WTC11 (cell line): ENCODE measurements at regions not wholly inside any gene's neighbourhood (a gene's known extent, or its start where the extent isn't known, plus 50 kb on each side); places are given as distances from the start of the nearest gene placed in this dataset.

ENCODE experiments used
- ATAC-seq: fragments of 200-7000 bp; cut with Tn5 transposase; 2 replicates; pipeline ENCODE4 v1.10.0; 2021; ENCODE audit warnings: mild to moderate bottlenecking, moderate library complexity
- CTCF ChIA-PET: fragments of 300-600 bp; sonication (Branson Sonifier 250); formaldehyde crosslinking; loops from one replicate; lab custom pipeline; 2021; ENCODE audit warnings: antibody characterized with exemption; lab: Charles Lee
- POLR2A ChIA-PET: fragments of 350-600 bp; sonication (Branson Sonifier 250); formaldehyde crosslinking; loops from one replicate; lab custom pipeline; 2021; ENCODE audit warnings: antibody characterized with exemption; lab: Charles Lee
- DNase-seq: peaks from one replicate; pipeline ENCODE4 v3.0.0; 2021; ENCODE audit warnings: low spot score
- H3K27ac Mint-ChIP-seq: 2 replicates; pipeline ENCODE4 v1.8.0; 2021; ENCODE audit warnings: mixed read lengths
- H3K27me3 Mint-ChIP-seq: 2 replicates; pipeline ENCODE4 v1.8.0; 2021; ENCODE audit warnings: low read depth, mild to moderate bottlenecking, moderate library complexity, mixed read lengths
- H3K36me3 Mint-ChIP-seq: 2 replicates; pipeline ENCODE4 v1.8.0; 2021; ENCODE audit warnings: mixed read lengths
- H3K4me1 Mint-ChIP-seq: 2 replicates; pipeline ENCODE4 v1.8.0; 2022; ENCODE audit warnings: mixed read lengths
- H3K4me3 Mint-ChIP-seq: 2 replicates; pipeline ENCODE4 v1.8.0; 2021; ENCODE audit warnings: mild to moderate bottlenecking, moderate library complexity, mixed read lengths
- H3K9me3 Mint-ChIP-seq: 2 replicates; pipeline ENCODE4 v1.8.0; 2021; ENCODE audit warnings: mixed read lengths
- EMX1 ChIP-seq: fragments of 250-450 bp; sonication (Bioruptor Pico); IDR thresholded peaks from 2 replicates; pipeline ENCODE4 v1.8.0; 2021; ENCODE audit warnings: mild to moderate bottlenecking
- FOXK1 ChIP-seq: sonication (generic); formaldehyde crosslinking; IDR thresholded peaks from 2 replicates; pipeline ENCODE4 v1.8.0; 2022; ENCODE audit warnings: mild to moderate bottlenecking, moderate library complexity, missing genetic modification reagents
- HMGA2 ChIP-seq: fragments of 250-450 bp; sonication (Bioruptor Pico); IDR thresholded peaks from 2 replicates; pipeline ENCODE4 v1.4.0; 2021; ENCODE audit warnings: mild to moderate bottlenecking, moderate library complexity
- NFATC4 ChIP-seq: fragments of 250-450 bp; sonication (Bioruptor Pico); IDR thresholded peaks from 2 replicates; pipeline ENCODE4 v1.9.0; 2021; ENCODE audit warnings: mild to moderate bottlenecking
- NR1H2 ChIP-seq: sonication (generic); formaldehyde crosslinking; IDR thresholded peaks from 2 replicates; pipeline ENCODE4 v1.9.0; 2021; ENCODE audit warnings: mild to moderate bottlenecking, moderate library complexity, missing genetic modification reagents
- OVOL2 ChIP-seq: fragments of 250-450 bp; sonication (Bioruptor Pico); IDR thresholded peaks from 2 replicates; pipeline ENCODE4 v1.9.0; 2021; ENCODE audit warnings: mild to moderate bottlenecking, borderline replicate concordance
- SMAD4 ChIP-seq: sonication (generic); formaldehyde crosslinking; IDR thresholded peaks from 2 replicates; pipeline ENCODE4 v1.8.0; 2022; ENCODE audit warnings: mild to moderate bottlenecking, missing genetic modification reagents
- TCF7 ChIP-seq: sonication (generic); formaldehyde crosslinking; IDR thresholded peaks from 2 replicates; pipeline ENCODE4 v1.8.0; 2022; ENCODE audit warnings: mild to moderate bottlenecking, low read depth, missing genetic modification reagents, moderate library complexity
- ZNF671 ChIP-seq: fragments of 250-450 bp; sonication (Bioruptor Pico); IDR thresholded peaks from 2 replicates; pipeline ENCODE4 v1.8.0; 2021; ENCODE audit warnings: mild to moderate bottlenecking
- TF ChIP-seq, protein P1 (sequence below): sonication (generic); formaldehyde crosslinking; IDR thresholded peaks from 2 replicates; pipeline ENCODE4 v1.8.1; 2023; ENCODE audit warnings: mild to moderate bottlenecking, missing genetic modification reagents, moderate library complexity
- TF ChIP-seq, protein P2 (sequence below): sonication (generic); formaldehyde crosslinking; IDR thresholded peaks from 2 replicates; pipeline ENCODE4 v1.8.1; 2023; ENCODE audit warnings: mild to moderate bottlenecking, missing genetic modification reagents, moderate library complexity
- TF ChIP-seq, protein P3 (sequence below): sonication (generic); formaldehyde crosslinking; IDR thresholded peaks from 2 replicates; pipeline ENCODE4 v1.8.0; 2023; ENCODE audit warnings: mild to moderate bottlenecking, missing genetic modification reagents
- TF ChIP-seq, protein P4 (sequence below): fragments of 250-450 bp; sonication (Bioruptor Pico); IDR thresholded peaks from 2 replicates; pipeline ENCODE4 v1.9.0; 2021; ENCODE audit warnings: mild to moderate bottlenecking
- TF ChIP-seq, protein P5 (sequence below): sonication (generic); formaldehyde crosslinking; IDR thresholded peaks from 2 replicates; pipeline ENCODE4 v1.8.1; 2023; ENCODE audit warnings: mild to moderate bottlenecking, missing genetic modification reagents, borderline replicate concordance
- TF ChIP-seq, protein P6 (sequence below): sonication (generic); formaldehyde crosslinking; IDR thresholded peaks from 2 replicates; pipeline ENCODE4 v1.8.1; 2023; ENCODE audit warnings: mild to moderate bottlenecking, missing genetic modification reagents

DNA sequence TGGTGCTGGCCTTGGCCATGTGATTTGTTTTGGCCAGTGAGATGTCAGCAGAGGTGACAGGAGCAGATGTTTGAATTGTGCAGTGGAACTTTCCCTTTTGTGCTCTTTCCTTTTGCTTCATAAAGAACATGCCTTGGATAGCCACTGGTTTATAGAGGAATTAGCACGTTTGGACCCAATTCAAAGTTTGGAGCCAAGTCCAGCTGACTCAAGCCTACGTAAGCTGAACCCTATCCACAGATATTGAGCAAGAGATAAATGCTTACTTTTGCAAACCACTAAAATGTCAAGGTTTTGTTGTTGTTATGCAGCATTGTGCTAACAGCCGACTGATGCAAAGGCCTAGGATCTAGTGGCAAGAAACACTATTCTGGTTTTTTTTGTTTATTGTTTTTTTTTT lies 230.9 kb upstream of the CITED2 start:
- Mint-ChIP-seq H3K4me3 (no peak overlapping the region), H3K27me3 (no peaks in the 10 kb centered on the region), H3K36me3 (no peaks in the 10 kb centered on the region), H3K9me3 (peaks cover 10% of the 10 kb centered on the region), H3K27ac (no peak overlapping the region), H3K4me1 (peaks cover 33% of the 10 kb centered on the region)
- CTCF ChIA-PET = no interaction called here
- POLR2A ChIA-PET = no interaction called here
- DNase-seq = no peak
- TF ChIP-seq ZNF671 (CRISPR knock-in tag) (no peak), SMAD4 (CRISPR knock-in tag) (no peak), EMX1 (no peak), OVOL2 (CRISPR knock-in tag) (no peak), NR1H2 (no peak), NFATC4 (CRISPR knock-in tag) (no peak), FOXK1 (no peak), TCF7 (CRISPR knock-in tag) (no peak), HMGA2 (CRISPR knock-in tag) (no peak)
- TF ChIP-seq, protein P1, sequence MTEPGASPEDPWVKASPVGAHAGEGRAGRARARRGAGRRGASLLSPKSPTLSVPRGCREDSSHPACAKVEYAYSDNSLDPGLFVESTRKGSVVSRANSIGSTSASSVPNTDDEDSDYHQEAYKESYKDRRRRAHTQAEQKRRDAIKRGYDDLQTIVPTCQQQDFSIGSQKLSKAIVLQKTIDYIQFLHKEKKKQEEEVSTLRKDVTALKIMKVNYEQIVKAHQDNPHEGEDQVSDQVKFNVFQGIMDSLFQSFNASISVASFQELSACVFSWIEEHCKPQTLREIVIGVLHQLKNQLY (CRISPR knock-in tag) = no peak
- TF ChIP-seq, protein P2, sequence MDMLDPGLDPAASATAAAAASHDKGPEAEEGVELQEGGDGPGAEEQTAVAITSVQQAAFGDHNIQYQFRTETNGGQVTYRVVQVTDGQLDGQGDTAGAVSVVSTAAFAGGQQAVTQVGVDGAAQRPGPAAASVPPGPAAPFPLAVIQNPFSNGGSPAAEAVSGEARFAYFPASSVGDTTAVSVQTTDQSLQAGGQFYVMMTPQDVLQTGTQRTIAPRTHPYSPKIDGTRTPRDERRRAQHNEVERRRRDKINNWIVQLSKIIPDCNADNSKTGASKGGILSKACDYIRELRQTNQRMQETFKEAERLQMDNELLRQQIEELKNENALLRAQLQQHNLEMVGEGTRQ (CRISPR knock-in tag) = no peak
- TF ChIP-seq, protein P3, sequence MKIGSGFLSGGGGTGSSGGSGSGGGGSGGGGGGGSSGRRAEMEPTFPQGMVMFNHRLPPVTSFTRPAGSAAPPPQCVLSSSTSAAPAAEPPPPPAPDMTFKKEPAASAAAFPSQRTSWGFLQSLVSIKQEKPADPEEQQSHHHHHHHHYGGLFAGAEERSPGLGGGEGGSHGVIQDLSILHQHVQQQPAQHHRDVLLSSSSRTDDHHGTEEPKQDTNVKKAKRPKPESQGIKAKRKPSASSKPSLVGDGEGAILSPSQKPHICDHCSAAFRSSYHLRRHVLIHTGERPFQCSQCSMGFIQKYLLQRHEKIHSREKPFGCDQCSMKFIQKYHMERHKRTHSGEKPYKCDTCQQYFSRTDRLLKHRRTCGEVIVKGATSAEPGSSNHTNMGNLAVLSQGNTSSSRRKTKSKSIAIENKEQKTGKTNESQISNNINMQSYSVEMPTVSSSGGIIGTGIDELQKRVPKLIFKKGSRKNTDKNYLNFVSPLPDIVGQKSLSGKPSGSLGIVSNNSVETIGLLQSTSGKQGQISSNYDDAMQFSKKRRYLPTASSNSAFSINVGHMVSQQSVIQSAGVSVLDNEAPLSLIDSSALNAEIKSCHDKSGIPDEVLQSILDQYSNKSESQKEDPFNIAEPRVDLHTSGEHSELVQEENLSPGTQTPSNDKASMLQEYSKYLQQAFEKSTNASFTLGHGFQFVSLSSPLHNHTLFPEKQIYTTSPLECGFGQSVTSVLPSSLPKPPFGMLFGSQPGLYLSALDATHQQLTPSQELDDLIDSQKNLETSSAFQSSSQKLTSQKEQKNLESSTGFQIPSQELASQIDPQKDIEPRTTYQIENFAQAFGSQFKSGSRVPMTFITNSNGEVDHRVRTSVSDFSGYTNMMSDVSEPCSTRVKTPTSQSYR (CRISPR knock-in tag) = no peak
- TF ChIP-seq, protein P4, sequence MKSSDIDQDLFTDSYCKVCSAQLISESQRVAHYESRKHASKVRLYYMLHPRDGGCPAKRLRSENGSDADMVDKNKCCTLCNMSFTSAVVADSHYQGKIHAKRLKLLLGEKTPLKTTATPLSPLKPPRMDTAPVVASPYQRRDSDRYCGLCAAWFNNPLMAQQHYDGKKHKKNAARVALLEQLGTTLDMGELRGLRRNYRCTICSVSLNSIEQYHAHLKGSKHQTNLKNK (CRISPR knock-in tag) = no peak
- no peak for ATAC-seq

DNA sequence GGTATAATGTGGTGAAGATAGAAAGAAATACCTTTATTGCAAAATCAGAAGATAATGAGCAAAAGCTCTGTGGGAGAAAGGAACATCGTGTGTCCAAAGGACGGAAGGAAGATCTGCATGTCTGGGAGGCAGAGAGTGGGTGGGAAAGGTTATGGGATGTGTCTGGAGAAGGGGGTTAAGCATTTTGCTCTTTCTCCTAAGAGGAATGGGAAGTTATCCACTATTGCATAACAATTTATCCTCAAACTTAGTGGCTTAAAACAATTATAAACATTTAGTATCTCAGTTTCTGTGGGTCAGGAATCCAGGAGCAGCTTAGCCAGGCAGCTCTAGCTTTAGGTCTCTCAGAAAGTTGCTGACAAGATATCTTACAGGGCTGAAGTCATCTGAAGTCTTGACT lies 229.1 kb upstream of the CITED2 start:
- DNase-seq (no peak), ATAC-seq (no peak)
- peaks cover 10% of the 10 kb centered on the region for H3K9me3 Mint-ChIP-seq
- no peak overlapping the region for H3K27ac Mint-ChIP-seq
- no peak overlapping the region for H3K4me3 Mint-ChIP-seq
- H3K36me3 Mint-ChIP-seq = no peaks in the 10 kb centered on the region
- no peaks in the 10 kb centered on the region for H3K27me3 Mint-ChIP-seq
- CTCF ChIA-PET = no interaction called here
- POLR2A ChIA-PET = interaction anchor here (0.6 kb wide), 1 partner anchor 175 kb away, joined by 7 read pairs; no protein-coding TSS in a partner anchor
- H3K4me1 Mint-ChIP-seq = peaks cover 23% of the 10 kb centered on the region
- TF ChIP-seq, protein P1 (CRISPR knock-in tag) = no peak
- TF ChIP-seq, protein P5, sequence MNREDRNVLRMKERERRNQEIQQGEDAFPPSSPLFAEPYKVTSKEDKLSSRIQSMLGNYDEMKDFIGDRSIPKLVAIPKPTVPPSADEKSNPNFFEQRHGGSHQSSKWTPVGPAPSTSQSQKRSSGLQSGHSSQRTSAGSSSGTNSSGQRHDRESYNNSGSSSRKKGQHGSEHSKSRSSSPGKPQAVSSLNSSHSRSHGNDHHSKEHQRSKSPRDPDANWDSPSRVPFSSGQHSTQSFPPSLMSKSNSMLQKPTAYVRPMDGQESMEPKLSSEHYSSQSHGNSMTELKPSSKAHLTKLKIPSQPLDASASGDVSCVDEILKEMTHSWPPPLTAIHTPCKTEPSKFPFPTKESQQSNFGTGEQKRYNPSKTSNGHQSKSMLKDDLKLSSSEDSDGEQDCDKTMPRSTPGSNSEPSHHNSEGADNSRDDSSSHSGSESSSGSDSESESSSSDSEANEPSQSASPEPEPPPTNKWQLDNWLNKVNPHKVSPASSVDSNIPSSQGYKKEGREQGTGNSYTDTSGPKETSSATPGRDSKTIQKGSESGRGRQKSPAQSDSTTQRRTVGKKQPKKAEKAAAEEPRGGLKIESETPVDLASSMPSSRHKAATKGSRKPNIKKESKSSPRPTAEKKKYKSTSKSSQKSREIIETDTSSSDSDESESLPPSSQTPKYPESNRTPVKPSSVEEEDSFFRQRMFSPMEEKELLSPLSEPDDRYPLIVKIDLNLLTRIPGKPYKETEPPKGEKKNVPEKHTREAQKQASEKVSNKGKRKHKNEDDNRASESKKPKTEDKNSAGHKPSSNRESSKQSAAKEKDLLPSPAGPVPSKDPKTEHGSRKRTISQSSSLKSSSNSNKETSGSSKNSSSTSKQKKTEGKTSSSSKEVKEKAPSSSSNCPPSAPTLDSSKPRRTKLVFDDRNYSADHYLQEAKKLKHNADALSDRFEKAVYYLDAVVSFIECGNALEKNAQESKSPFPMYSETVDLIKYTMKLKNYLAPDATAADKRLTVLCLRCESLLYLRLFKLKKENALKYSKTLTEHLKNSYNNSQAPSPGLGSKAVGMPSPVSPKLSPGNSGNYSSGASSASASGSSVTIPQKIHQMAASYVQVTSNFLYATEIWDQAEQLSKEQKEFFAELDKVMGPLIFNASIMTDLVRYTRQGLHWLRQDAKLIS = no peak
- TF ChIP-seq, protein P6, sequence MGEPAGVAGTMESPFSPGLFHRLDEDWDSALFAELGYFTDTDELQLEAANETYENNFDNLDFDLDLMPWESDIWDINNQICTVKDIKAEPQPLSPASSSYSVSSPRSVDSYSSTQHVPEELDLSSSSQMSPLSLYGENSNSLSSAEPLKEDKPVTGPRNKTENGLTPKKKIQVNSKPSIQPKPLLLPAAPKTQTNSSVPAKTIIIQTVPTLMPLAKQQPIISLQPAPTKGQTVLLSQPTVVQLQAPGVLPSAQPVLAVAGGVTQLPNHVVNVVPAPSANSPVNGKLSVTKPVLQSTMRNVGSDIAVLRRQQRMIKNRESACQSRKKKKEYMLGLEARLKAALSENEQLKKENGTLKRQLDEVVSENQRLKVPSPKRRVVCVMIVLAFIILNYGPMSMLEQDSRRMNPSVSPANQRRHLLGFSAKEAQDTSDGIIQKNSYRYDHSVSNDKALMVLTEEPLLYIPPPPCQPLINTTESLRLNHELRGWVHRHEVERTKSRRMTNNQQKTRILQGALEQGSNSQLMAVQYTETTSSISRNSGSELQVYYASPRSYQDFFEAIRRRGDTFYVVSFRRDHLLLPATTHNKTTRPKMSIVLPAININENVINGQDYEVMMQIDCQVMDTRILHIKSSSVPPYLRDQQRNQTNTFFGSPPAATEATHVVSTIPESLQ (CRISPR knock-in tag) = no peak
